ENCODE measurements at regions not wholly inside any gene's neighbourhood (a gene's known extent, or its start where the extent isn't known, plus 50 kb on each side); places are given as distances from the start of the nearest gene placed in this dataset.

DNA sequence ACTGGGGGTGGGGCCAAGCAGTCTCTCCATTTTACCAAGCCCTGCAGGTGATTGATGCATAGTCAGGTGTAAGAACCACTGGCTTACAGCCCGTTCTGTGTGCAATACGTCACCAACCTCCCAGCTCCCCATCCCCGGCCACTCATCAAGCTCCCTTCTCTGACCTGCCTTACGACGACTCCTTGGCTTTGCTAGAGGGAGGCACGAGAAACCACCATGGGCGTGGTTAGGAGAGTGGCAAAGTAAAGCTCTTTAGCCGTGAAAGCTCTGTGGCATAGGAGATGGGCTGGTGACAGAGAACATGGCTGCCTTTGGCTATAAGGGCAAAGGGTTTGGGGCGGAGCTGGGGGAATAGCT lies 109.1 kb downstream of the BDH1 start:
- no peaks in the 10 kb centered on the region for H3K36me3 ChIP-seq (ENCODE audit: control insufficient read depth in 2 of 2, insufficient read depth in 2 of 2, low read length in 2 of 2)
- no peaks in the 10 kb centered on the region for H3K9me3 ChIP-seq (ENCODE audit: control insufficient read depth in 2 of 2, low read length in 2 of 2)
- no peaks in the 10 kb centered on the region for H3K4me1 ChIP-seq (ENCODE audit: control insufficient read depth, insufficient read depth, low read length)
- no peak overlapping the region for H3K4me3 ChIP-seq (ENCODE audit: low read length in 2 of 2)
- H3K27me3 ChIP-seq (ENCODE audit: control insufficient read depth in 1 of 2, insufficient read depth in 2 of 2, low read length in 2 of 2) = peaks cover 0 to 5% of the 10 kb centered on the region in 2 donors
- H3K9ac ChIP-seq (ENCODE audit: low read length in 2 of 2) = no peak overlapping the region
- no peak overlapping the region for H3K27ac ChIP-seq (ENCODE audit: low read length)

DNA sequence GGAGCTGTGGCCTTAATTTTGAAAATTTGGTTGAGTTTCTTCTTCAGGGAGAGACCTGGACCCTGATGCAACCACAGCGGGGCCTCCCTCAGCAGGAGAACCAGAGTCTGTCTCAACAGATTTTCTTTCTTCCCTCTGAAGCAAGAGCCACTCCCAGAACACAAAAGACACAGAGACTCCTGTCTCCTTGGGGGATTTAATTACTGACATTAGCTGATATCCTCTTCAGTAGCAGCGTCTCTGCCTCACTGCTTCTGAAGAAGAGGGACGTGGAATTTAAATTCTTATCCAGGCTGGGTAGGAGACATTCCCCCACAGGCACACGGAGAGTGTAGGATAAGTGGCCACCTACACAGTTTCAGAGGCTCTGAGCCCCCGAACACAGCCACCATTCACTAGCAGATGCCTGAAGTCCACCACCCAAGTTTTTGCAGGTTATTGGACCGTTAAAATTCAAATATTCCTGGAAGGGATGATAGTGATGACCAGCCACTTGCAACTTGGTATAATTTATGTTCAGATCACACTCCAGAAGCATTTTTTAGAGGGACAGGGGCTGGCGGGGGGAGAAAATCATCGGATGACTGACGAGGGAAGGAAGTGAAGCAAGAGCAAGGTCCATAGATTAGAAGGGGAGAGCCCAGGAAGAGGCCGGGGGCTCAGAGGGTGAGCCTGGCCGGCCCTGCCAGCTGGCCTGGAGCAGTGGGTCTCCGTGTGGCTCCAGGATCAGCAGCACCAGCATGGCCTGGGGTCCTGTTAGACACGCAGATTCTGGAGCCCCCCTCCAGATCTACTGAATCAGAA lies 109.7 kb downstream of the BDH1 start:
- H3K9me3 ChIP-seq (ENCODE audit: control insufficient read depth in 2 of 2, low read length in 2 of 2) = no peaks in the 10 kb centered on the region
- no peaks in the 10 kb centered on the region for H3K4me1 ChIP-seq (ENCODE audit: control insufficient read depth, insufficient read depth, low read length)
- H3K4me3 ChIP-seq (ENCODE audit: low read length in 2 of 2) = no peak overlapping the region
- peaks cover 0 to 5% of the 10 kb centered on the region in 2 donors for H3K27me3 ChIP-seq (ENCODE audit: control insufficient read depth in 1 of 2, insufficient read depth in 2 of 2, low read length in 2 of 2)
- H3K9ac ChIP-seq (ENCODE audit: low read length in 2 of 2) = no peak overlapping the region
- no peaks in the 10 kb centered on the region for H3K36me3 ChIP-seq (ENCODE audit: control insufficient read depth in 2 of 2, insufficient read depth in 2 of 2, low read length in 2 of 2)
- no peak overlapping the region for H3K27ac ChIP-seq (ENCODE audit: low read length)

DNA sequence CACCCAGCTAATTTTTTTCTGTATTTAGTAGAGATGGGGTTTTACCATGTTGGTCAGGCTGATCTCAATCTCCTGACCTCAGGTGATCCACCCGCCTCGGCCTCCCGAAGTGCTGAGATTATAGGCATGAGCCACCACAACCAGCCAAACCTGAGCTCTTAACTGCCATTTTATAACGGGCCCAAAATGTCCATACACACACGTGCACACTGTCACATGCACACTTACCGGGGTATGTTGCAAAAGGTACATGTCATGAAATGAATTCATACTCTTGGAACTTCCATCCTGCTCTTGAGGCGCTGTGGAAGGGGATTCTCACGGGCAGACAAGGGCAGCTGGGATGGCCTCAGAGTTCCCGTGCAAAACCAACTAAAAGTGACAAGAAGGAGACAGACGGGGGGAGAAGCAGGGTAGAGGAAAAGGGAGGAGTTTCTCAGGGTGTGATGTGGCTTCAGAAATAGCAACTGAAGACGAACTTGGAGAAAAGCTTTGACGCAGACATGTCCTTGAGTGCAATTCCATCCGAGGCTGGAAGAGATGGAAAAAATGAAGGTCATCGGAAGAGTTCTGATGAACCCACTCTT lies 110.9 kb downstream of the BDH1 start:
- no peaks in the 10 kb centered on the region for H3K9me3 ChIP-seq (ENCODE audit: control insufficient read depth in 2 of 2, low read length in 2 of 2)
- H3K4me3 ChIP-seq (ENCODE audit: low read length in 2 of 2) = no peak overlapping the region
- no peaks in the 10 kb centered on the region for H3K36me3 ChIP-seq (ENCODE audit: control insufficient read depth in 2 of 2, insufficient read depth in 2 of 2, low read length in 2 of 2)

DNA sequence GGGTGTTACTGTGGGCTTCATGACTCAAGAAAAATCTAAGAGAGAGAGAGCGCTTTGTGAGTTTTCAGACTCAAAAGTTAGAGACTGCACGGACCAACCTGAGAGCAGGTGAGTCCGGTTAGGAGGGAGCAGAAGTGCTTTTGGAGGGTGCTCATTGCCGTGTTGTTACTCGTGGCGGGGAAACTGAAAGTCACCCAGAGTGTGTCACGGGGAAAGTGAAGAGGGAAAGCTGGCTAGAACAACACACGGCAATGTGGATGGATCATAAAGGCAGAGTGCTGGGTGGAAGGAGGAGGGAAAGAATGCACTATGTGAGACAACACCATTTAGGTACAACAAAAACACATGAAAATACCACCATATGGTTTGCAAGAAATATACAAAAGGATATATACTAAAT lies 112.3 kb downstream of the BDH1 start:
- Histone ChIP-seq H3K27me3 (ENCODE audit: control insufficient read depth in 1 of 2, insufficient read depth in 2 of 2, low read length in 2 of 2) (peaks cover 0 to 11% of the 10 kb centered on the region in 2 donors), H3K9me3 (ENCODE audit: control insufficient read depth in 2 of 2, low read length in 2 of 2) (no peaks in the 10 kb centered on the region), H3K4me1 (ENCODE audit: control insufficient read depth, insufficient read depth, low read length) (no peaks in the 10 kb centered on the region), H3K27ac (ENCODE audit: low read length) (no peak overlapping the region), H3K9ac (ENCODE audit: low read length in 2 of 2) (no peak overlapping the region), H3K4me3 (ENCODE audit: low read length in 2 of 2) (no peak overlapping the region), H3K36me3 (ENCODE audit: control insufficient read depth in 2 of 2, insufficient read depth in 2 of 2, low read length in 2 of 2) (no peaks in the 10 kb centered on the region)

More for the DNA sequence above, 110.9 kb downstream of the BDH1 start:
- Histone ChIP-seq H3K27me3 (ENCODE audit: control insufficient read depth in 1 of 2, insufficient read depth in 2 of 2, low read length in 2 of 2) (peaks cover 0 to 7% of the 10 kb centered on the region in 2 donors), H3K27ac (ENCODE audit: low read length) (no peak overlapping the region), H3K9ac (ENCODE audit: low read length in 2 of 2) (no peak overlapping the region), H3K4me1 (ENCODE audit: control insufficient read depth, insufficient read depth, low read length) (no peaks in the 10 kb centered on the region)

DNA sequence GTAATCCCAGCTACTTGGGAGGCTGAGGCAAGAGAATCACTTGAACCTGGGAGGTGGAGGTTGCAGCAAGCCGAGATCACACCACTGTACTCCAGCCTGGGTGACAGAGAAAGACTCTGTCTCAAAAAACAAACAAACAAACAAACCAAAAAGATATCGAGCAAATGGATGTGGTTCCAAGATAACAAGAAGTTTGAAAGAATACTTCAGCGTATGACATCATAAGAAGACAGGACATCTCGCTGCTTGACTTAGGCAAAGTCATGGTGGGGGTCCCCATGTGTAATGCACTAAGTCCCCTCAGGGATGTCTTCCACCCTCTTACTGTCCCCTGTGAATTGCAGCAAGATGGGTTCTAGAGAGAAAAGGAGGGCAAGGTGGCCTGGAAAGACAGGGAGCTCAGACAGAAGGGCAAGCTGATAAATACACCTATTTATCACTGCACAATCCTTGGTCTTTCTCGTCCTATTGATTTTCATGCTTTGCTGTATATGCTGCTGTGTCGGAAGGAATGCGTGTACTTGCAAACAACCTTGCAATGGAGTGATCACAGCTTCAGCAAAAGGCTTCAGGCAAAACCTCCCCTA lies 115.0 kb downstream of the BDH1 start:
- Histone ChIP-seq H3K9me3 (ENCODE audit: control insufficient read depth in 2 of 2, low read length in 2 of 2) (no peaks in the 10 kb centered on the region), H3K27ac (ENCODE audit: low read length) (no peak overlapping the region), H3K36me3 (ENCODE audit: control insufficient read depth in 2 of 2, insufficient read depth in 2 of 2, low read length in 2 of 2) (no peaks in the 10 kb centered on the region)

DNA sequence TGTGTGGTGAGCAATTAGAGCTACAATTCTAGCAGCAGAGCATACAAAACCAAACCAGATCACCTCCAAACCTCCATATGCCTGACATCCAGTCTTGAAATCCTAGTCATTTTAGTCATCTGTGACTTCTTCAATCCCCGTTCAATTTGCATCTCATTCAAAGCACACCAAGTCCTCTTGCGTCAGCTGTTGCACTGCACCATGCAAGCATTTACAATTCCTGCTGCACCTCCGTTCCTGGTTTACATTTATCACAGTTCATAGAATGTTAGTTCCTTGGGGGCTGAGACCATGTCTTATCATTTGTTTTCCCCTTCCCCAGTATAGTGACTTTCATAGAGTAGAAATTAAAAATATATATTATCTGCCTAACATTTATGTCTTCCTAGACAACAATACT lies 116.9 kb downstream of the BDH1 start:
- no peak overlapping the region for H3K9ac ChIP-seq (ENCODE audit: low read length in 2 of 2)
- no peaks in the 10 kb centered on the region for H3K4me1 ChIP-seq (ENCODE audit: control insufficient read depth, insufficient read depth, low read length)
- H3K36me3 ChIP-seq (ENCODE audit: control insufficient read depth in 2 of 2, insufficient read depth in 2 of 2, low read length in 2 of 2) = no peaks in the 10 kb centered on the region
- H3K4me3 ChIP-seq (ENCODE audit: low read length in 2 of 2) = no peak overlapping the region
- no peaks in the 10 kb centered on the region for H3K9me3 ChIP-seq (ENCODE audit: control insufficient read depth in 2 of 2, low read length in 2 of 2)
- no peak overlapping the region for H3K27ac ChIP-seq (ENCODE audit: low read length)
- H3K27me3 ChIP-seq (ENCODE audit: control insufficient read depth in 1 of 2, insufficient read depth in 2 of 2, low read length in 2 of 2) = peaks cover 0 to 10% of the 10 kb centered on the region in 2 donors

More for the DNA sequence above, 115.0 kb downstream of the BDH1 start:
- Histone ChIP-seq H3K27me3 (ENCODE audit: control insufficient read depth in 1 of 2, insufficient read depth in 2 of 2, low read length in 2 of 2) (peaks cover 0 to 11% of the 10 kb centered on the region in 2 donors), H3K4me3 (ENCODE audit: low read length in 2 of 2) (no peak overlapping the region), H3K9ac (ENCODE audit: low read length in 2 of 2) (no peak overlapping the region), H3K4me1 (ENCODE audit: control insufficient read depth, insufficient read depth, low read length) (no peaks in the 10 kb centered on the region)

DNA sequence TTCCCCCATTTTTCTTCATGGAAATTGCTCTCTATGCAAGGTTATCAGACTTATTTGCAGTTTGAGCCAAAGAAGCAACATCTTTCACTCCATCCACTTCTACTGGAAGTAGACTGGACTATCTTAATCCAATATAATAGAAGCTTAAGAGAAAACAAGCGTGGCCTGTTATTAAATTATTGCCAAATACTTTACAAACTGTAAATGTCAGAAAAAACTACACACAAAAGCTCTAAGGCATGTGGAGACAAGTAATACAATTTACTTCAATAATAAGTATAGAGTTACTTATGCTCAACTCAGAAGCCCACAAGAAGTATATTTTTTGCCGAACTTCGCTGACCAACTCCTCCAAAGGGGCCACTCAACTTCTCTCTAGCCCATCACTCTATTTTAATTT lies 120.3 kb downstream of the BDH1 start:
- H3K4me1 ChIP-seq (ENCODE audit: control insufficient read depth, insufficient read depth, low read length) = no peaks in the 10 kb centered on the region
- no peaks in the 10 kb centered on the region for H3K9me3 ChIP-seq (ENCODE audit: control insufficient read depth in 2 of 2, low read length in 2 of 2)
- no peaks in the 10 kb centered on the region for H3K36me3 ChIP-seq (ENCODE audit: control insufficient read depth in 2 of 2, insufficient read depth in 2 of 2, low read length in 2 of 2)
- H3K27me3 ChIP-seq (ENCODE audit: control insufficient read depth in 1 of 2, insufficient read depth in 2 of 2, low read length in 2 of 2) = peaks cover 0 to 6% of the 10 kb centered on the region in 2 donors
- no peak overlapping the region for H3K9ac ChIP-seq (ENCODE audit: low read length in 2 of 2)
- H3K27ac ChIP-seq (ENCODE audit: low read length) = no peak overlapping the region
- H3K4me3 ChIP-seq (ENCODE audit: low read length in 2 of 2) = no peak overlapping the region

DNA sequence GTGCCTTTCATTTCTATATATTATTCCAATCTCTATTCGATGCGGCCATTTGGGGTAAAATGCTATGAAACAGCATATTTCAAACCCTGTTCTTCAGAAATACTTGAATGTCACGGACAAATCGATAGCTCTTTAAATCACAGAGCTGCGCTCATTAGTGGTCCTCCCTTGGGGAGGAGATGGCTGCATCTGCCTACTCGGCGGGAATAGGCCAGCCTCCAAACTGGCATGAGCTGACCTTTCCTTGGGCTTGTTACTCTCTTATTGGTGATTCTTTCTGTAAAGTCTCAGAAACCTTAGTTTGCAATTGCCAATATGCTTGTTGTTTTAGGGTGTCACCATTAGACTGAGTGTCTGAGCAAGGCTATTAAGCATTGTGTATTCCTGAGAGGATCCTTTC lies 120.9 kb downstream of the BDH1 start:
- Histone ChIP-seq H3K9me3 (ENCODE audit: control insufficient read depth in 2 of 2, low read length in 2 of 2) (no peaks in the 10 kb centered on the region), H3K4me1 (ENCODE audit: control insufficient read depth, insufficient read depth, low read length) (no peaks in the 10 kb centered on the region), H3K4me3 (ENCODE audit: low read length in 2 of 2) (no peak overlapping the region), H3K27me3 (ENCODE audit: control insufficient read depth in 1 of 2, insufficient read depth in 2 of 2, low read length in 2 of 2) (peaks cover 0 to 4% of the 10 kb centered on the region in 2 donors), H3K36me3 (ENCODE audit: control insufficient read depth in 2 of 2, insufficient read depth in 2 of 2, low read length in 2 of 2) (no peaks in the 10 kb centered on the region), H3K9ac (ENCODE audit: low read length in 2 of 2) (no peak overlapping the region), H3K27ac (ENCODE audit: low read length) (no peak overlapping the region)

DNA sequence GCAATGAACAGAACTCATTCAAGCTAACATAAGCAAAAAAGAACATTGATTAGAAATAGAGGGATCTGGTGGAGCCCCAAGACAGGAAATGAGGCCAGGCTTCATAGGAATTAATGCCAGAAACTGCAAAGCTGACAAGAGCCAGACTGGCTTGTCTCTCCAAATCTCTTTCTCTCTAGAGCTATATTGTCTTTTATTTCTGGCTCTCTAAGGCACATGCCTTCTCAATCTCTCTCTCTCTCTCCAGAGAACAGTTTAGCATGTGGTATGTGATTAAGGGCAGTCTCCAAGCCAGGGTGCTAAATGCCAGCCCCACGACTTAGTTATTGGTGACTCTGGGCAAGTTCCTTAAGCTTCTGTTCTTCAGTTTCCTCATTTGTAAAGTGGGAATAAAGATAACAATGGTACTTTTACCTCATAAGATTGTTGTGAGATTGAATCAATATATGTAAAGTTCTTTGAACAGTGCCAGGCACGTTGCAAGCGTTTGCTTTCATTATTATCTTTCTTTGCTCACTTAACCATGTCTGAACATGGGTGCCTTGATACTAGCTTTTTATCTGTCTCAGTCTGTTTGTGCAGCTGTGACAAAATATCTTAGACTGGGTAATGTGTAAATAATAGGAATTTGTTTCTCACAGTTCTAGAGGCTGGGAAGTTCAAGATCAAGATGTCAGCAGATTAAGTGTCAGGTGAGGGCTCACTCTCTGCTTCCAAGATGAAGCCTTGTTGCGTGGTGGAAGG lies 123.2 kb downstream of the BDH1 start:
- H3K9ac ChIP-seq (ENCODE audit: low read length in 2 of 2) = no peak overlapping the region
- H3K4me1 ChIP-seq (ENCODE audit: control insufficient read depth, insufficient read depth, low read length) = peaks cover 2% of the 10 kb centered on the region
- no peak overlapping the region for H3K4me3 ChIP-seq (ENCODE audit: low read length in 2 of 2)
- H3K27me3 ChIP-seq (ENCODE audit: control insufficient read depth in 1 of 2, insufficient read depth in 2 of 2, low read length in 2 of 2) = peaks cover 0 to 3% of the 10 kb centered on the region in 2 donors
- no peak overlapping the region for H3K27ac ChIP-seq (ENCODE audit: low read length)
- no peaks in the 10 kb centered on the region for H3K36me3 ChIP-seq (ENCODE audit: control insufficient read depth in 2 of 2, insufficient read depth in 2 of 2, low read length in 2 of 2)
- no peaks in the 10 kb centered on the region for H3K9me3 ChIP-seq (ENCODE audit: control insufficient read depth in 2 of 2, low read length in 2 of 2)

DNA sequence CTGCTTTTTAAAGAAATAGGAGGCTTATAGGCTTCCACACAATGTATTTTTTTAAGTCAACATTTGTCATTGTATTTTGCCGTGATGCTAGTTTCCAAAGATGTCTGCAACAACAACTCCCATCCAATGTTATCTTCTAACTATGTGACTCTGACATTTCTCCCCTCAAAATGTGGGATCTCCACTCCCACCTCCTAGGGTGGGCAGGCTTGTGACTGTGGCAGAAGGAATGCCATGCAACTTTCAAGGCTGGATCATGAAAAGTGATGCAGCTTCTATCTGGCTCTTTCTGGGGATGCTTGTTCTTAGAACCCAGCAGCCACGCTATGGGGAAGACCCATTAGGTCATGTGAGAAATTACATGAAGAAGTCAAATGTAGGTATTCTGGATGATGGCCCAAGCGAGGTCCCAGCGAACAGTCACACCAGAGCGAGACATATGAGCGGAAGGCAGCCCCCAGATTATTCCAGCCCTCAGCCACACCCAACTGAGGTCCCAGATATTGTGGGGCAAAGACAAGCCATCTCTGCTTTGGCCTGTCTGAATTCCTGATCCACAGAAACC lies 124.3 kb downstream of the BDH1 start:
- H3K27ac ChIP-seq (ENCODE audit: low read length) = no peak overlapping the region
- H3K9ac ChIP-seq (ENCODE audit: low read length in 2 of 2) = no peak overlapping the region
- peaks cover 0 to 6% of the 10 kb centered on the region in 2 donors for H3K27me3 ChIP-seq (ENCODE audit: control insufficient read depth in 1 of 2, insufficient read depth in 2 of 2, low read length in 2 of 2)
- H3K9me3 ChIP-seq (ENCODE audit: control insufficient read depth in 2 of 2, low read length in 2 of 2) = no peaks in the 10 kb centered on the region
- H3K4me1 ChIP-seq (ENCODE audit: control insufficient read depth, insufficient read depth, low read length) = peaks cover 2% of the 10 kb centered on the region
- H3K36me3 ChIP-seq (ENCODE audit: control insufficient read depth in 2 of 2, insufficient read depth in 2 of 2, low read length in 2 of 2) = no peaks in the 10 kb centered on the region
- no peak overlapping the region for H3K4me3 ChIP-seq (ENCODE audit: low read length in 2 of 2)
